Lower leg skin (tissue), 3 donors: ENCODE measurements at regions not wholly inside any gene's neighbourhood (a gene's known extent, or its start where the extent isn't known, plus 50 kb on each side); places are given as distances from the start of the nearest gene placed in this dataset.

Source experiments
- POLR2A ChIP-seq, 2 donors: fragments of 450-650 bp; IDR thresholded peaks; one replicate each; pipeline ENCODE4 v1.6.1; 2016 to 2017; ENCODE audit warnings: antibody characterized with exemption in 2 of 2, mild to moderate bottlenecking in 1 of 2, moderate library complexity in 1 of 2
- TF ChIP-seq, protein P1 (sequence below), 3 donors: fragments of 450-650 bp; IDR thresholded peaks; one replicate each; pipeline ENCODE4 v1.5.1; 2016; ENCODE audit warnings: antibody characterized with exemption in 3 of 3, mild to moderate bottlenecking in 3 of 3, moderate library complexity in 2 of 3

DNA sequence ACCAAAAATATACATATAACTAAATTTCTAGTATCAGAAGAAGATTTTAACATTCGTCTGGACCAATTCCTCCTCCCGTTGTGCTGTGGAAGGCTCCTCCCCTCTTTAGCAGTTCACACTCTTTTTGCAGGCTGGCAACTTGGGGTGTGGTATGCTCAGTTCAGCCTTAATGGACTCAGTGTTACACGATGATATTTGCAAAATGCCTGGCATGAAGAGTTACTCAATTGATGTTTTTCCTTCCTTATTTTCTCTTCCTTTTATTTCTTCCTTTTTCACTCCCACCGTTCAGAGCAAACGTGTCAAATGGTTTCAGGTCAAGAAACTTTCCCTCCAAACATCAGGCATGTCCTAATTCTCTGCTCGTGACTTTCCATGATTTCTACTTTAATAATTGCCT is 248.3 kb downstream of the PHF14 start:
- TF ChIP-seq, protein P1, sequence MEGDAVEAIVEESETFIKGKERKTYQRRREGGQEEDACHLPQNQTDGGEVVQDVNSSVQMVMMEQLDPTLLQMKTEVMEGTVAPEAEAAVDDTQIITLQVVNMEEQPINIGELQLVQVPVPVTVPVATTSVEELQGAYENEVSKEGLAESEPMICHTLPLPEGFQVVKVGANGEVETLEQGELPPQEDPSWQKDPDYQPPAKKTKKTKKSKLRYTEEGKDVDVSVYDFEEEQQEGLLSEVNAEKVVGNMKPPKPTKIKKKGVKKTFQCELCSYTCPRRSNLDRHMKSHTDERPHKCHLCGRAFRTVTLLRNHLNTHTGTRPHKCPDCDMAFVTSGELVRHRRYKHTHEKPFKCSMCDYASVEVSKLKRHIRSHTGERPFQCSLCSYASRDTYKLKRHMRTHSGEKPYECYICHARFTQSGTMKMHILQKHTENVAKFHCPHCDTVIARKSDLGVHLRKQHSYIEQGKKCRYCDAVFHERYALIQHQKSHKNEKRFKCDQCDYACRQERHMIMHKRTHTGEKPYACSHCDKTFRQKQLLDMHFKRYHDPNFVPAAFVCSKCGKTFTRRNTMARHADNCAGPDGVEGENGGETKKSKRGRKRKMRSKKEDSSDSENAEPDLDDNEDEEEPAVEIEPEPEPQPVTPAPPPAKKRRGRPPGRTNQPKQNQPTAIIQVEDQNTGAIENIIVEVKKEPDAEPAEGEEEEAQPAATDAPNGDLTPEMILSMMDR (IDR thresholded peaks at IDR 0.05) = no peak
- no peak for TF ChIP-seq POLR2A (IDR thresholded peaks at IDR 0.05)
